IMR-90 (cell line): ENCODE measurements at regions not wholly inside any gene's neighbourhood (a gene's known extent, or its start where the extent isn't known, plus 50 kb on each side); places are given as distances from the start of the nearest gene placed in this dataset.

Experiments used
- ATAC-seq: fragments of 200-7000 bp; cut with Tn5 transposase; 2 replicates; pipeline ENCODE4 v1.9.1; 2020; ENCODE audit warnings: low read depth, mild to moderate bottlenecking, moderate library complexity
- BruUV-seq: library from RNA; stranded (reverse); fragments of 400-500 nt; replicated peaks from 2 replicates; lab custom pipeline; 2021; lab: Mats Ljungman, UMichigan
- CTCF ChIA-PET: fragments of 300-600 bp; formaldehyde crosslinking; extraction: SDS; loops from one replicate; lab custom pipeline; 2021; ENCODE audit warnings: antibody characterized with exemption; lab: Yijun Ruan, JAX
- POLR2A ChIA-PET: fragments of 300-600 bp; sonication (Branson Sonifier 250); formaldehyde crosslinking; loops from one replicate; lab custom pipeline; 2022; ENCODE audit warnings: antibody characterized with exemption; ENCODE audit not compliant: unreplicated experiment; lab: Charles Lee
- DNase-seq: peaks from one replicate; pipeline ENCODE4 v3.0.0; 2013
- H2AFZ ChIP-seq: replicated peaks from 2 replicates; pipeline ENCODE3; 2013; ENCODE audit warnings: low read length, mild to moderate bottlenecking; ENCODE audit not compliant: poor library complexity
- H2AK5ac ChIP-seq: 2 replicates; pipeline ENCODE4 v1.6.1; 2013; ENCODE audit warnings: low read depth, low read length, inconsistent platforms
- H2AK9ac ChIP-seq: replicated peaks from 2 replicates; pipeline ENCODE3; 2013; ENCODE audit warnings: mild to moderate bottlenecking, low read depth, low read length, moderate library complexity; ENCODE audit not compliant: poor library complexity
- H2BK120ac ChIP-seq: 2 replicates; pipeline ENCODE4 v1.6.1; 2013; ENCODE audit warnings: low read depth, low read length, inconsistent platforms
- H2BK15ac ChIP-seq: 3 replicates; pipeline ENCODE4 v1.6.1; 2013; ENCODE audit warnings: low read depth, low read length, inconsistent platforms
- H2BK20ac ChIP-seq: 2 replicates; pipeline ENCODE4 v1.6.1; 2013; ENCODE audit warnings: low read depth, mild to moderate bottlenecking, inconsistent platforms, low read length, moderate library complexity
- H2BK5ac ChIP-seq: 2 replicates; pipeline ENCODE4 v1.6.1; 2013; ENCODE audit warnings: mild to moderate bottlenecking, low read depth, low read length, inconsistent platforms; ENCODE audit not compliant: poor library complexity, severe bottlenecking
- H3K14ac ChIP-seq: replicated peaks from 2 replicates; pipeline ENCODE4 v1.6.1; 2013; ENCODE audit warnings: low read depth, low read length, inconsistent platforms
- H3K18ac ChIP-seq: 2 replicates; pipeline ENCODE4 v1.6.1; 2013; ENCODE audit warnings: low read depth, low read length, control low read depth
- H3K23ac ChIP-seq: 2 replicates; pipeline ENCODE4 v1.6.1; 2013; ENCODE audit warnings: low read depth, low read length, inconsistent platforms
- H3K27ac ChIP-seq: 2 replicates; pipeline ENCODE4 v1.5.1; 2013; ENCODE audit warnings: mild to moderate bottlenecking, control low read depth, low read length; ENCODE audit not compliant: insufficient read depth
- H3K27me3 ChIP-seq: 2 replicates; pipeline ENCODE4 v1.6.1; 2013; ENCODE audit warnings: low read length; ENCODE audit not compliant: control insufficient read depth, insufficient read depth
- H3K36me3 ChIP-seq: 2 replicates; pipeline ENCODE4 v1.6.1; 2013; ENCODE audit warnings: low read length, mixed read lengths; ENCODE audit not compliant: control insufficient read depth, insufficient read depth
- H3K4ac ChIP-seq: 2 replicates; pipeline ENCODE4 v1.6.1; 2013; ENCODE audit warnings: low read depth, low read length, inconsistent platforms
- H3K4me1 ChIP-seq: 2 replicates; pipeline ENCODE4 v1.6.1; 2013; ENCODE audit warnings: low read length, mixed read lengths; ENCODE audit not compliant: control insufficient read depth, insufficient read depth
- H3K4me2 ChIP-seq: 2 replicates; pipeline ENCODE4 v1.6.1; 2013; ENCODE audit warnings: low read depth, mild to moderate bottlenecking, control low read depth, low read length, moderate library complexity
- H3K4me3 ChIP-seq: 2 replicates; pipeline ENCODE4 v1.5.1; 2013; ENCODE audit warnings: low read depth, mild to moderate bottlenecking, control low read depth, low read length, moderate library complexity; ENCODE audit not compliant: insufficient read depth
- H3K56ac ChIP-seq: 2 replicates; pipeline ENCODE4 v1.6.1; 2013; ENCODE audit warnings: low read length, inconsistent platforms; ENCODE audit not compliant: insufficient read depth; ENCODE audit errors: extremely low read depth
- H3K79me1 ChIP-seq, 2 experiments: 2 replicates each; pipeline ENCODE4 v1.6.1; 2013; ENCODE audit warnings: low read length in 2 of 2, inconsistent platforms in 1 of 2, low read depth in 1 of 2
- H3K9ac ChIP-seq: 2 replicates; pipeline ENCODE4 v1.6.1; 2013; ENCODE audit warnings: low read depth, low read length, control low read depth
- H3K9me1 ChIP-seq: 2 replicates; pipeline ENCODE4 v1.6.1; 2013; ENCODE audit warnings: low read length, inconsistent platforms; ENCODE audit not compliant: insufficient read depth
- H3K9me3 ChIP-seq: 2 replicates; pipeline ENCODE4 v1.6.1; 2013; ENCODE audit warnings: low read length; ENCODE audit not compliant: control insufficient read depth, insufficient read depth
- H4K20me1 ChIP-seq: 2 replicates; pipeline ENCODE4 v1.6.1; 2013; ENCODE audit warnings: low read length, inconsistent platforms; ENCODE audit not compliant: insufficient read depth
- H4K5ac ChIP-seq: 2 replicates; pipeline ENCODE4 v1.6.1; 2013; ENCODE audit warnings: mild to moderate bottlenecking, low read depth, low read length, control low read depth
- H4K8ac ChIP-seq, 2 experiments: 2 replicates each; pipeline ENCODE4 v1.6.1; 2013; ENCODE audit warnings: low read depth in 2 of 2, low read length in 2 of 2, control low read depth in 1 of 2, inconsistent platforms in 1 of 2
- H4K91ac ChIP-seq: 2 replicates; pipeline ENCODE4 v1.6.1; 2013; ENCODE audit warnings: low read depth, low read length, inconsistent platforms; ENCODE audit not compliant: insufficient read depth
- BHLHE40 ChIP-seq: fragments of 150-350 bp; IDR thresholded peaks from 2 replicates; pipeline ENCODE4 v1.6.1; 2016; ENCODE audit warnings: mild to moderate bottlenecking, low read depth, low read length
- CHD1 ChIP-seq: IDR thresholded peaks from 2 replicates; pipeline ENCODE4 v1.6.1; 2012; ENCODE audit warnings: low read depth, low read length, improper control_type of control experiment
- MAFK ChIP-seq: IDR thresholded peaks from 2 replicates; pipeline ENCODE4 v1.6.1; 2012; ENCODE audit warnings: low read depth, low read length, improper control_type of control experiment
- MXI1 ChIP-seq: IDR thresholded peaks from 2 replicates; pipeline ENCODE4 v1.6.1; 2012; ENCODE audit warnings: low read depth, mild to moderate bottlenecking, low read length, moderate library complexity, borderline replicate concordance
- SMC3 ChIP-seq: fragments of 150-350 bp; IDR thresholded peaks from 2 replicates; pipeline ENCODE4 v1.6.1; 2016; ENCODE audit warnings: low read depth, mild to moderate bottlenecking, antibody characterized with exemption, low read length, moderate library complexity
- WGBS, 2 experiments: methylation state at CpG; one replicate each; pipeline versions ENCODE4 v1.1.5 to v1.1.7; 2013; ENCODE audit warnings: missing lambda C conversion rate in 2 of 2; ENCODE audit not compliant: insufficient read length in 1 of 2; ENCODE audit errors: extremely low coverage in 2 of 2; 5-methylcytosine and 5-hydroxymethylcytosine counted together
- dilution Hi-C: fragments of 300-500 bp; cut with HindIII; formaldehyde crosslinking; loops from one replicate; pipeline ENCODE4 v1.14.3; 2018; ENCODE audit warnings: low sequenced_read_pairs; ENCODE audit not compliant: unreplicated experiment
- in situ Hi-C: fragments of 300-500 bp; cut with MboI; formaldehyde crosslinking; loops from 3 replicates; pipeline ENCODE4 v1.14.3; 2019; ENCODE audit warnings: low sequenced_read_pairs, inconsistent platforms, mixed read lengths
- intact Hi-C: fragments of 100-400 bp; cut with micrococcal nuclease; formaldehyde crosslinking; loops from 2 replicates; pipeline ENCODE4 v1.10.0; 2022

DNA sequence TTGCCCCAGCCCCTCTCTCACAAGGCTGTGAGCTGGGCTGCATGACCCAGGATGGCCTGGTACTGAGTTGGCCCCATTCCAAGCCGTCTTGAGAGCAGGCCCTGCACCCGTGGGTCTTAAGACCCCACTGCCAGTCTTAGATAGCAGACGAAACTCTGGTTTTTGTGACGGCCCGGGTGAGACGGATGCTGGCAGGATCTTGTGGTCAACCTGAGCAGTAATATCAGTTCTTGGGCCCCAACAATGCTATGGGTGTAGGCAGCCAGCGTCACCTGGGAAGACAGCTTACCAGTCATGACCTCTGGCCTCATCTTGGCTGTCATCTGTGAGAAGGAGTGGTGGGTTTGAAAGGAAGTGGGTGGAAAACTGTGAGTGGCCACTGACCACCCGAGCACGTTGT, 305.8 kb downstream of the ARRDC4 start:
- no peak for TF ChIP-seq CHD1
- TF ChIP-seq BHLHE40, result no peak
- TF ChIP-seq MXI1, result no peak
- TF ChIP-seq SMC3, result no peak
- no peak for TF ChIP-seq MAFK
- ChIA-PET CTCF (no interaction called here), POLR2A (no interaction called here)
- H3K27ac ChIP-seq, result no peak overlapping the region
- H3K4me2 ChIP-seq, result no peak overlapping the region
- no peak overlapping the region for H3K18ac ChIP-seq
- H2AK9ac ChIP-seq, result no peak overlapping the region
- H3K14ac ChIP-seq, result no peak overlapping the region
- in situ Hi-C loops (no loop called here), intact Hi-C loops (no loop called here), dilution Hi-C loops (no loop called here)
- no peak overlapping the region for H2BK5ac ChIP-seq
- H3K27me3 ChIP-seq, result no peaks in the 10 kb centered on the region
- no peak overlapping the region for H2BK20ac ChIP-seq
- BruUV-seq, result no TSS peak
- no peak overlapping the region for H4K5ac ChIP-seq
- H3K23ac ChIP-seq, result no peak overlapping the region
- H3K9ac ChIP-seq, result no peak overlapping the region
- no peak overlapping the region for H2AK5ac ChIP-seq
- WGBS, 2 experiments, result 59% methylated on average over 6 of the region's 9 CpGs; no CpG with 5 or more reads in 1 of the 2 experiments
- no peaks in the 10 kb centered on the region for H3K4me1 ChIP-seq
- no peak for DNase-seq
- H3K4ac ChIP-seq, result no peak overlapping the region
- H4K8ac ChIP-seq, result no peak overlapping the region
- no peak overlapping the region for H3K4me3 ChIP-seq
- no peak overlapping the region for H2BK15ac ChIP-seq
- no peak overlapping the region for H4K91ac ChIP-seq
- peaks cover 33% of the 10 kb centered on the region for H3K9me3 ChIP-seq
- H3K56ac ChIP-seq, result no peak overlapping the region
- no peaks in the 10 kb centered on the region for H4K20me1 ChIP-seq
- no peaks in the 10 kb centered on the region for H3K36me3 ChIP-seq
- no peaks in the 10 kb centered on the region for H3K79me1 ChIP-seq
- H3K9me1 ChIP-seq, result no peaks in the 10 kb centered on the region
- ATAC-seq, result no peak
- no peak overlapping the region for H2BK120ac ChIP-seq
- no peak overlapping the region for H2AFZ ChIP-seq
